AML-193 (cell line): ENCODE measurements at regions not wholly inside any gene's neighbourhood (a gene's known extent, or its start where the extent isn't known, plus 50 kb on each side); places are given as distances from the start of the nearest gene placed in this dataset.

Source experiments
- DNase-seq, 2 experiments: peaks; one replicate each; lab custom pipeline; 2025; lab: John Stamatoyannopoulos, UW

DNA sequence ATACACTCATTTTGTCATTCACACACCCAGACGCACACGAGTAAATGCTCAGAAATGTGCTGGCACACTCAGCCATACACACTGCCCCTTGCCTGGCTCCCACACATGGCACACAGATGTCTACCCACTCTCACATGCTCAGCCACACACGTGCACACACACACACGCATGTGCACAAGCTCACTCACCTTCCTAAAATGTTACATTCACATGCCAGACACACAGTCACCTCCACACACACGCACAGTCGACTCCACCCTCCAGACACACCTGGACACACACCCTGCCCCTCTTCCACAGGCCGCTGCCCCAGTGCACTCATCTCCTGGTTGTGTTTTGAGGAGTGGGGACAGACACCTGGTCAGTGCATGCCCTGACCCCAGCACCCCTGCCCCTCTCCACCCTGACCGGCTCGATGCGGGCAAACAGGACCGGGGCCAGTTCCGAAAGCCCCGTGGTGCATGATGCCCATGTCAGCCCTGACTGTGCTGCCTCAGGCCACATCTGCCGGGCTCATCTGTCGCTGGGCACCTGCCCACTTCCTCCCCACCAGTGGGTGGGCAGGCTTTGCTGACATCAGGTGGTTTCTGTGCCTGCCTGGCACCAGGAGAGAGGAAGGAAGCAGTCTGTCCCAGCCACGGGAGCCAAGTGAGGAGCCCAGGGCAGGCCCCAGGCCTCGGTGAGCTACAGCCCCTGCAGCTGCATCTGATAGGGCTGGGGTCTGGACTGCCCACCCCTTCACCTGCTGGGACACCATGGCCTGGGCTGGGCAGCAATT is 84.9 kb upstream of the ZNF716 start:
- DNase-seq = no peak

GRCh38 chr7:57367171-57367570 is 82.8 kb upstream of the ZNF716 start:
- no peak for DNase-seq

DNA sequence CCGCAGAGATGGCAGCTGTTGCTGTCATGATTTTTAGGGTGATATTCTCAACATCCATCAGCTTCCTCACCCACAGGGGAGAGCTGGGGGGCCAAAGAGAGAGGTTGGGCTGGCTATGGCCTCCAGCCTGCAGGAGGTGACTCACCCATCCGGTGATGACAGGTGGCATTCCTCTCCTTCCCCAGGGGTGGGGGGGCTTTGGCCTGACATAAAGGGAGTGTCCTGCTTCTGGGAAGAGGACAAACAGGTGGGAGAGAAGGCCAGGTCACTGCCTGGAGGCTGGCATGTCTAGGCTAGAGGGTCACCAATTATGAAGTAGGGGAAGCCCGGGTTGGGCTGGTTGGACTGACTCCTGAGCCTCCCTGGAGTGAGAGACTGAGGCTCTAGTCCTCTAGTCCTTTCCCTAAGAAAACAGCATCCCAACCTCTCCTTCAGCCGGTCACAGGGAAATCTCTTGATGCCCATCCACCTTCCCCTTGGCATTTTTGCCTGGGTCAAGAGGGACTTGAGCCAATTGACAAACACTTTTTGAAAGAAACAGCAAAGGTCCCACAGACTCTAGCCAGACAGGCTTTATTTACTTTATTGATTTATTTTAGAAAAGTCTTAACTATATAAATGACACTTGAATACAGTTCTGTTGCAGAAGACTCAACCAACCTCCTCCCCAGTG is 79.8 kb upstream of the ZNF716 start:
- no peak for DNase-seq

- DNase-seq = no peak
Observed at GRCh38 chr7:57370739-57371098, 79.3 kb upstream of the ZNF716 start.

- DNase-seq = no peak
Observed at GRCh38 chr7:57375783-57376182, 74.2 kb upstream of the ZNF716 start.

DNA sequence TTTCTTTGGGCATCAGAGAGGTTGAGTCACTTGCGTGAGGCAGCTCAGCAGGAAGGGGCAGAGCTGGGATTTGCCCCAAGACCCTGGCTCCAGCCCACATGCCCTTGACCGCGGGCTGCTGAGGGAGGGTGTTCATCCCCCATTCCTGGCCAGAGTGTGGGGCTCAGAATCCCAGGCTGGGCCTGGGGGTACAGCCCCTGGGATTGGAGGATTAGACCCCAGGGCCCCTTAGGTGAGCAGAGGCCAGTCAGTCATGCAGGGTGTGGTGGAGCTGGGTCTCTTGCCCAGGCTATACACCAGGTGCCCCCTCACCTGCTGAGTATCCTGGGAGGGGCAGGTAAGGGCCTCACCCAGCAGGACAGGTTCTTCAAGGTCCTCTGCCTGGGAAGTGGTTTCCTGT is 68.4 kb upstream of the ZNF716 start:
- DNase-seq = no peak

- DNase-seq = no peak
Observed at GRCh38 chr7:57384380-57384779, 65.6 kb upstream of the ZNF716 start.

DNA sequence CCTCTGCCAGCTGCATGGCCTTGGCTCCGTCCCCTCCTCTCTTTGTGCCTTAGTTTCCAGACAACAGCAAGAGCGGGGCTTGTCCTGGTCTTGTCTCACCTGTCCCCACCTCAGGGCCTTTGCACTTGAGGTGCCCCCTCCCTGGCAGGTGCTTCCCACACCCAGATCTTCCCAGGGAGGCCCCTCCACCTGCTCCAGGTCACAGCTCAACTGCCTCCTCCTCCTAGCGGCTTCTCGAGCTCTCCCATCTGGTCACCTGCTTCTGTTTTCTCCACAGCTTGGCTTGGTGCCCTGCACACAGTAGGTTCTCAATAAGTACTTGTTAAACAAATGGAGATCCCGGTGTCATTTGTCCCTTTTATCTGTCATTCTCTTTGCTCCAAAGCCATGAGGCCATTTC is 64.3 kb upstream of the ZNF716 start:
- no peak for DNase-seq

- no peak for DNase-seq
Observed at GRCh38 chr7:57388761-57389160, 61.2 kb upstream of the ZNF716 start.

DNA sequence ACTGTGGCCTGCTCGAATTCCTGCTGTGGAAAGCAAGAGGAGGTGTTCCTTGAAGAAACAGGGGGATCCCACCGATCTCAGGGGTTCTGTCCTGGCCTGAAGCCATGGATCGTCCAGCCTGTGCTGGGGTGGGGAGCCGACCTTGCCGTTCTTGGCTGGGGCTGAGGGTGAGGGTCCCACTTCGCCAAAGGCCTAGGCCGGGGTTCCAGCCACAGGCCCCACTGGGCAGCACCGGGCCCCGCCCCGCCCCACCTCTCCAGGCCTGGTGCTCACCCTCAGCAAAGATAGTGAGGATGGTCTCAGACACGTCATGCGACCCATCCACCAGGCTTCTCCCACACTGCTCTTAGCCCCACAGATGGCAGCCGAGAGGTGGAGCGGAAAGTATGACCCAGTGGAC is 51.4 kb upstream of the ZNF716 start:
- no peak for DNase-seq

DNA sequence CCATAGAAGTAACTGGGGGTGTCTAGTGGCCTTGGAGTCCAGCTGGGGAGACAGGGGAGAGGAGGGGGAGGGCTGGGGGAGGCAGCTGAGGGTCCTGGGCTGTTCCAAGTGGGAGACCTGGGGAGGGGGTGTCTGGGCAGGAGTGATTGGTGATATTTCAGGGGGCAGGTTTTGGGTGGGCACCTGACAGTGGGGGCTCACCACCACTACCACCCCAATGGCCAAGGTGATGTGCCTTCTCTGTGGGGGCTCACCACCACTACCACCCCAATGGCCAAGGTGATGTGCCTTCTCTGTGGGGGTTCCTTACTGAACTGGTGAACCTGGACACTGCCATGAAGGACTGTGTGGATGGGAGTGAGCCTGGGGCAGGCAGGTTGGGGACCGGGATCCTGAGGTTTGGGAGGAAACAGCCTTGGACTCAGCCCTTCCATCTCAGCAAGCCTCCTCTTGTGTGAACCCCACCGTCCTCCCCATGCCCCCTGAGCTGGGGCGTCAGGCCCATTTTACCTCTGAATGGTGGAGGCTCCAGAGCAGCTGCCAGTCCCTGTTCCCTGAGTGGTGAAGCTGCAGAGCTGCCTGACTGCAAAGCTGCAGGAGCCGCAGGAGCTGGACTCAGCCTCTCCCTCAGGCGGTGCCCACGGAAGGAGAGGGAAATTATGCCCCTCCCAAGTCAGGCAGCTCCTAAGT is 50.6 kb upstream of the ZNF716 start:
- DNase-seq = no peak

GRCh38 chr7:57399972-57400371 is 50.0 kb upstream of the ZNF716 start:
- no peak for DNase-seq
